LNCAP (cell line): ENCODE measurements at regions not wholly inside any gene's neighbourhood (a gene's known extent, or its start where the extent isn't known, plus 50 kb on each side); places are given as distances from the start of the nearest gene placed in this dataset.

Source experiments
- TF ChIP-seq, protein P1 (sequence below): fragments of 450-650 bp; IDR thresholded peaks from 2 replicates; pipeline ENCODE4 v1.5.1; 2017; ENCODE audit warnings: mild to moderate bottlenecking

DNA sequence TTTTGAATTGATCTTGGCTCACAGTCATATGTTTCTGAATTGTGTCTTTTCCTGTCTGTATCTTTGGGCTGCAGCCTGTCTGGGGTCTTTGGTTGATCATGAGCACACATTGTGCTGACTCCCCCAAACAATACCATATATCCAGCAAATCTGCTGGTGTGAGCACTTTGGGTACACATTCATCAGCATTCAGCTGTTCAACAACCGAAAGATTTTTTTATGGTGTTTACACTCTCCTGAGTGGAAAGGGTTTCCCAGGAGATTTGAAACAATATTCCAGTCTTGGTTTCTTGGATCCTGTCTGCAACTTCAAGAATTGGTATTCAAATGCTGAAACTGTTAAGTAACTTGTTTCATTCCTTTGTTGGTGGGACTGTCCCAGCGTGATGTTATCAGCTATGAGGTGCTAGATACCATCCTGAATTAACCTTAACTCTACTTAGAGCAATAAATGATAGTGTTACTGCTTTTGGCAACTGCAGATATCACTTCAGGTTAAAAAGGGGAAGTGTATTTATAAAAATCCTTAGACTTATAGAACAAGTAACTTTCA lies 78.4 kb upstream of the DIAPH3 start:
- TF ChIP-seq, protein P1, sequence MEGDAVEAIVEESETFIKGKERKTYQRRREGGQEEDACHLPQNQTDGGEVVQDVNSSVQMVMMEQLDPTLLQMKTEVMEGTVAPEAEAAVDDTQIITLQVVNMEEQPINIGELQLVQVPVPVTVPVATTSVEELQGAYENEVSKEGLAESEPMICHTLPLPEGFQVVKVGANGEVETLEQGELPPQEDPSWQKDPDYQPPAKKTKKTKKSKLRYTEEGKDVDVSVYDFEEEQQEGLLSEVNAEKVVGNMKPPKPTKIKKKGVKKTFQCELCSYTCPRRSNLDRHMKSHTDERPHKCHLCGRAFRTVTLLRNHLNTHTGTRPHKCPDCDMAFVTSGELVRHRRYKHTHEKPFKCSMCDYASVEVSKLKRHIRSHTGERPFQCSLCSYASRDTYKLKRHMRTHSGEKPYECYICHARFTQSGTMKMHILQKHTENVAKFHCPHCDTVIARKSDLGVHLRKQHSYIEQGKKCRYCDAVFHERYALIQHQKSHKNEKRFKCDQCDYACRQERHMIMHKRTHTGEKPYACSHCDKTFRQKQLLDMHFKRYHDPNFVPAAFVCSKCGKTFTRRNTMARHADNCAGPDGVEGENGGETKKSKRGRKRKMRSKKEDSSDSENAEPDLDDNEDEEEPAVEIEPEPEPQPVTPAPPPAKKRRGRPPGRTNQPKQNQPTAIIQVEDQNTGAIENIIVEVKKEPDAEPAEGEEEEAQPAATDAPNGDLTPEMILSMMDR: no peak

- TF ChIP-seq, protein P1: no peak
These were observed 80.7 kb upstream of the DIAPH3 start for GRCh38 chr13:60244381-60244780.

GRCh38 chr13:60258349-60258748 lies 94.6 kb upstream of the DIAPH3 start:
- TF ChIP-seq, protein P1: no peak

- TF ChIP-seq, protein P1: no peak
These were observed 96.7 kb upstream of the DIAPH3 start for GRCh38 chr13:60260440-60260839.

DNA sequence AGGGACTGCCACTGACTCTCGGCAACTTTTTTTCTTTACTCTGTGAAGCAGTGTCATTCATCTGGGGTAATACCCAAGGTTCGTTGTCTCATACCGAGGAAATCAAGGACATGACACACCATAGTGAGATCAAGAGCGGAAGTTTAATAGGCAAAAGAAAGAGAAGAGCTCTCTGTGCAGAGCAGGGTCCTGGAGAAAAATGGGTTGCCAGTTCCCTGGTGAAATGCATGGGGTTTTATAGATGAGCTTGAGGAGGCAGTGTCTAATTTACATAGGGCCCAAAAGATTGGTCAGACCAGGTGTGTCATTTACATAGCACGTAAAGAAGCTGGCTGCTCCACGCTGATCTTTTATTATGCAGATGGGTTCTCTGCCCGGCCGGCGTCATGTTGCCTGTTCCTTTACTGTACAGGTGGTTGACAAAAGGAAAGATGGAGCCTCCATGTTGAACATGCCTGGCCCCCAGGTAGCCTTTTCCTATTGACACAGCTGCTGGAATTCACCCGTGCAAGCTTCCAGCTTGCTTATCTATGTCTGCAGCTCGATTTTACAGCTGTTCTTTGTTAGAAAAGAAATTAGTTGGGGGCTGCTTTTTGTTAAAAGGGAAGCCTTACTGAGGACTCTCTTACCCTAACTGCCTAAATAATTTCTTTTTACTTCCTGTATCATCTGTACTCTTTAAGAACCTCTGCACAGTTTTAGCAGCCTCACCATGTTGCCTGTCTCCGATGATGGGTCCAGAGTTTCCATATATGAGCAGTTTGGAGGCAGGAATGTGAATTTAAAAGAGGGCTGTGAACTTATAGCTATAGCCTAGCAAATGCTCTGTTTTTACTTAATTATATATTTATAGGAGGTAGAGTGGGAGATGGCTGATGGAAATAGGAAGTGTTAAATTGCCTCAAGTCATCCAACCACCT lies 98.0 kb upstream of the DIAPH3 start:
- TF ChIP-seq, protein P1: no peak

DNA sequence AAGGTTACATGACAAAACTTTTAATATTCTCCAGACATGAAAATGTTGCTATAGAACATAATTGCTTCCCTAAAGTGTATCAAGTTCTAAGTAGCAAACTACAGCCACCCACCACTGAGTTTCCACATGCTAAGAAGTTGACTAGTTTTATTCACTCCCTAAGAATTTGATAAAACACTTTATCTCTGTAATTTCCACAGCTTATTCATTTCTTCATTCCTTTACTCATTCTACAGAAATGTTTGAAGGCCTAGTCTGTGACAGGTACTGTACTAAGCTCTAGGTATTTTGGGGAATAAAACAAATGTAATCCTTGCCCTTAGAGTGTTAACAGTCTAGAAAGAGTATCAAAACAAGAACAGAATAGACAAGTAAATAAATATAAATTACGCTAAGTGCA lies 101.8 kb upstream of the DIAPH3 start:
- TF ChIP-seq, protein P1: no peak

DNA sequence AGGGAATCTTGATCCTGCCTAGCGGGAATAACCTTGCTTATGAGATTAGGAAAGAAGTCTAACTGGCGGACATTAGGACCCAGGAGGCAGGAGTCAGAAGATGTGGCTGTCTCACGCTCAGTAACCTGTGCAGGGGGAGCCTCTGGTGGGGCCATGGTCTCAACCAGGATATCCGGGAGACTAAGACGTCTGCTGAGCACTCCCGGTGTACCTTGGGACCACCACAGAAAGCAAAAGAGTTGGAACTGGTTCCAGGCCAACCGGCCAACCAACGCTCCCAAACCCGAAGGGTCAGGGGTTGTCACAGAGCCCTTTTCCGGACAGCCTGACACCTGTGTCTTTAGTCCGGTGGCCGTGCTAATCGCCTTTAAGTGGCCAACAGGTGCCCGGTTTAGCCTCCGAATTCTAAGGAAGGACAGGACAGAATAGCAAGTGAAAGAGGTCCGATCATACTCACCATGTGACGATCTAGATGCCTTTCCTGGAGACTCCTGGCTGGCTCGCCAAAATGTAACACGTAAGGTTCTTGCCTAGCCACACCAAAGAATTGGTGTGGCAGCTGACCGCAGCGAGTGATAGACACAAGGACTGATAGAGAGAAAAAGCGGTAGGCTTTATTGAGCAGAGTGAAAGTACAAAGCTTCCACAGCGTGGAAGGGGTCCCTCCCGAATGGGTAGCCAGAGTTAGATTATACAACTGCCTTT lies 103.9 kb upstream of the DIAPH3 start:
- TF ChIP-seq, protein P1: no peak
